K562 (cell line): ENCODE measurements at regions not wholly inside any gene's neighbourhood (a gene's known extent, or its start where the extent isn't known, plus 50 kb on each side); places are given as distances from the start of the nearest gene placed in this dataset.

Experiments
- ATAC-seq: fragments of 200-7000 bp; cut with Tn5 transposase; 3 replicates; pipeline ENCODE4 v1.9.1; 2020; ENCODE audit warnings: moderate library complexity
- BruUV-seq: library from RNA; stranded (reverse); fragments of 400-500 nt; replicated peaks from 2 replicates; lab custom pipeline; 2021; lab: Mats Ljungman, UMichigan
- CTCF ChIA-PET: fragments of 300-600 bp; formaldehyde crosslinking; extraction: SDS; loops from one replicate; lab custom pipeline; 2021; ENCODE audit warnings: low intra/inter-chr PET ratio; lab: Yijun Ruan, JAX
- POLR2A ChIA-PET: fragments of 300-600, 350-650 bp; sonication (Branson Sonifier 250); formaldehyde crosslinking; extraction: SDS; loops from one replicate; lab custom pipeline; 2021; ENCODE audit warnings: antibody characterized with exemption, inconsistent platforms; lab: Yijun Ruan, JAX
- DNase-seq, 4 experiments: peaks; one replicate each; pipeline versions ENCODE4 v3.0.0 to v3.0.0-alpha.2; 2011 to 2018; ENCODE audit warnings: low spot score in 3 of 4, mixed read lengths in 3 of 4; ENCODE audit errors: extremely low read depth in 1 of 4
- FAIRE-seq: peaks from 2 replicates; lab custom pipeline; 2011; peaks lifted over from hg19 to GRCh38; lab: Jason Lieb, UNC
- H2AFZ ChIP-seq: 2 replicates; pipeline ENCODE4 v1.6.0; 2011; ENCODE audit warnings: low read depth, low read length, control low read depth, inconsistent platforms
- H3K27ac ChIP-seq: fragments of 200-600 bp; 3 replicates; pipeline ENCODE4 v1.8.0; 2011; ENCODE audit warnings: low read depth, mild to moderate bottlenecking, control low read depth, inconsistent platforms, low read length, moderate library complexity, mixed read lengths; ENCODE audit errors: extremely low read depth
- H3K27me3 ChIP-seq, 2 experiments: fragments of 300-600 bp in 1 of 2; 2 replicates in 1 of 2; 3 replicates in 1 of 2; pipeline versions ENCODE4 v1.6.0 to v1.8.0; 2011; ENCODE audit warnings: inconsistent platforms in 2 of 2, low read length in 2 of 2, mild to moderate bottlenecking in 1 of 2, mixed read lengths in 1 of 2, moderate library complexity in 1 of 2; ENCODE audit not compliant: control insufficient read depth in 2 of 2, insufficient read depth in 2 of 2
- H3K36me3 ChIP-seq: fragments of 300-600 bp; 3 replicates; pipeline ENCODE4 v1.8.0; 2011; ENCODE audit warnings: mild to moderate bottlenecking, low read length, inconsistent platforms; ENCODE audit not compliant: control insufficient read depth, insufficient read depth
- H3K4me1 ChIP-seq, 2 experiments: fragments of 200-600 bp in 1 of 2; replicated peaks in 1 of 2; 2 replicates in 1 of 2; 3 replicates in 1 of 2; pipeline versions ENCODE4 v1.5.1 to v1.8.0; 2011; ENCODE audit warnings: inconsistent platforms in 2 of 2, low read length in 2 of 2, mild to moderate bottlenecking in 1 of 2, mixed read lengths in 1 of 2, moderate library complexity in 1 of 2; ENCODE audit not compliant: control insufficient read depth in 2 of 2, insufficient read depth in 2 of 2
- H3K4me2 ChIP-seq: 2 replicates; pipeline ENCODE4 v1.6.1; 2011; ENCODE audit warnings: low read length, control low read depth, inconsistent platforms, mixed read lengths; ENCODE audit not compliant: insufficient read depth
- H3K4me3 ChIP-seq: fragments of 200-600 bp; sonication (generic), shearing (Covaris generic); 2 replicates; pipeline ENCODE4 v1.5.1; 2016; ENCODE audit warnings: control low read depth, inconsistent platforms
- H3K79me2 ChIP-seq: fragments of 200-600 bp; 3 replicates; pipeline ENCODE4 v1.8.0; 2011; ENCODE audit warnings: low read length, inconsistent platforms; ENCODE audit not compliant: control insufficient read depth, insufficient read depth
- H3K9ac ChIP-seq, 2 experiments: 2 replicates each; pipeline versions ENCODE4 v1.6.0 to v1.6.1; 2011; ENCODE audit warnings: low read depth in 2 of 2, low read length in 2 of 2, control low read depth in 1 of 2, inconsistent platforms in 1 of 2, mild to moderate bottlenecking in 1 of 2, mixed read lengths in 1 of 2; ENCODE audit not compliant: insufficient read depth in 1 of 2
- H3K9me1 ChIP-seq: one replicate; pipeline ENCODE4 v1.6.0; 2011; ENCODE audit warnings: inconsistent platforms, mild to moderate bottlenecking, low read length, moderate library complexity; ENCODE audit not compliant: control insufficient read depth, insufficient read depth
- H3K9me3 ChIP-seq: replicated peaks from 2 replicates; pipeline ENCODE4 v1.5.1; 2011; ENCODE audit warnings: low read depth, low read length, inconsistent platforms; ENCODE audit not compliant: control insufficient read depth, insufficient read depth
- H4K20me1 ChIP-seq: replicated peaks from 2 replicates; pipeline ENCODE4 v1.6.1; 2011; ENCODE audit warnings: low read length, inconsistent platforms, mixed read lengths; ENCODE audit not compliant: control insufficient read depth, insufficient read depth
- CCNT2 ChIP-seq: IDR thresholded peaks from 2 replicates; pipeline ENCODE4 v1.6.1; 2011; ENCODE audit warnings: borderline replicate concordance, low read depth, mild to moderate bottlenecking, moderate library complexity, mixed read lengths, low read length; ENCODE audit not compliant: insufficient read length; ENCODE audit errors: extremely low read depth
- GATA2 ChIP-seq: sonication (generic); formaldehyde crosslinking; IDR thresholded peaks from 2 replicates; pipeline ENCODE4 v1.4.0; 2020; ENCODE audit warnings: mild to moderate bottlenecking, missing genetic modification reagents
- MAFG ChIP-seq: fragments of 450-650 bp; conservative IDR thresholded peaks from 2 replicates; pipeline ENCODE4 v1.6.1; 2016; ENCODE audit warnings: missing genetic modification characterization, missing compliant biosample characterization
- SNIP1 ChIP-seq: fragments of 450-650 bp; IDR thresholded peaks from 2 replicates; pipeline ENCODE4 v1.7.1; 2017; ENCODE audit warnings: low read depth, mild to moderate bottlenecking
- ZFP36 ChIP-seq: fragments of 150-350 bp; IDR thresholded peaks from 2 replicates; pipeline ENCODE4 v1.6.1; 2018; ENCODE audit warnings: low read length, low read depth; ENCODE audit not compliant: partially characterized antibody
- WGBS: fragments of 100-300 bp; shearing (Covaris generic); methylation state at CpG from one replicate; pipeline ENCODE4 v1.1.6; 2016; ENCODE audit warnings: low coverage, mixed read lengths; ENCODE audit not compliant: insufficient coverage; ENCODE audit errors: missing lambda C conversion rate; 5-methylcytosine and 5-hydroxymethylcytosine counted together
- in situ Hi-C: fragments of 300-500 bp; cut with MboI; formaldehyde crosslinking; loops from 4 replicates; pipeline ENCODE4 v1.15.0; 2018; ENCODE audit warnings: inconsistent platforms, mixed read lengths
- intact Hi-C: fragments of 100-400 bp; cut with micrococcal nuclease; formaldehyde crosslinking; loops from 2 replicates; pipeline ENCODE4 v1.14.2; 2022
- TF ChIP-seq, protein P1 (sequence below): fragments of 250-450 bp; sonication (Bioruptor Pico); IDR thresholded peaks from 2 replicates; pipeline ENCODE4 v1.5.0; 2022; ENCODE audit warnings: mild to moderate bottlenecking
- TF ChIP-seq, protein P2 (sequence below), 2 experiments: IDR thresholded peaks in 1 of 2; conservative IDR thresholded peaks in 1 of 2; 2 replicates each; pipeline ENCODE4 v1.6.1; 2016; ENCODE audit warnings: low read depth in 2 of 2, mild to moderate bottlenecking in 1 of 2, missing compliant biosample characterization in 1 of 2, missing genetic modification characterization in 1 of 2, moderate library complexity in 1 of 2
- TF ChIP-seq, protein P3 (sequence below): IDR thresholded peaks from 2 replicates; pipeline ENCODE4 v1.6.1; 2011; ENCODE audit warnings: borderline replicate concordance, low read depth, mild to moderate bottlenecking, moderate library complexity, low read length; ENCODE audit not compliant: insufficient read depth, poor library complexity, severe bottlenecking

DNA sequence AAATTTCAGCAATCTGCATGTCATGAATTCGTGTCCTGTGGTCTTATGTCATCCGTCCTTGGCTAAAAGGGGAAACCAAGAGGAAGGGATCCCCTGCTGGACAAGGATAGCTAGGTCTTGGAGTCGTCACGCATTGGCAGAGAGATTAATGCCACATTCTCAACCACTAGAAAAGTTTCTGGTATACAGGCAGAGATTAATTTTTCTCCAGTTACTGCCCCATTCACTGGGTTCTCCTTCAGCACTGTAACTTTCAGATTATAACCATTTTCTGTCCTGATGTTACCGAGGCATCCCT, 1060.6 kb upstream of the AUTS2 start:
- H3K9ac ChIP-seq, result no peak overlapping the region
- intact Hi-C loops (no loop called here), in situ Hi-C loops (no loop called here)
- H3K4me3 ChIP-seq, result no peak overlapping the region
- peaks cover 0 to 3% of the 10 kb centered on the region in 2 experiments; a peak in 1 of 5 replicates for H3K4me1 ChIP-seq
- DNase-seq (no peak), ATAC-seq (no peak), FAIRE-seq (no peak)
- BruUV-seq, result no TSS peak
- TF ChIP-seq CCNT2 (no peak), MAFG (tag) (no peak), ZFP36 (no peak), SNIP1 (no peak), GATA2 (no peak)
- TF ChIP-seq, protein P1, sequence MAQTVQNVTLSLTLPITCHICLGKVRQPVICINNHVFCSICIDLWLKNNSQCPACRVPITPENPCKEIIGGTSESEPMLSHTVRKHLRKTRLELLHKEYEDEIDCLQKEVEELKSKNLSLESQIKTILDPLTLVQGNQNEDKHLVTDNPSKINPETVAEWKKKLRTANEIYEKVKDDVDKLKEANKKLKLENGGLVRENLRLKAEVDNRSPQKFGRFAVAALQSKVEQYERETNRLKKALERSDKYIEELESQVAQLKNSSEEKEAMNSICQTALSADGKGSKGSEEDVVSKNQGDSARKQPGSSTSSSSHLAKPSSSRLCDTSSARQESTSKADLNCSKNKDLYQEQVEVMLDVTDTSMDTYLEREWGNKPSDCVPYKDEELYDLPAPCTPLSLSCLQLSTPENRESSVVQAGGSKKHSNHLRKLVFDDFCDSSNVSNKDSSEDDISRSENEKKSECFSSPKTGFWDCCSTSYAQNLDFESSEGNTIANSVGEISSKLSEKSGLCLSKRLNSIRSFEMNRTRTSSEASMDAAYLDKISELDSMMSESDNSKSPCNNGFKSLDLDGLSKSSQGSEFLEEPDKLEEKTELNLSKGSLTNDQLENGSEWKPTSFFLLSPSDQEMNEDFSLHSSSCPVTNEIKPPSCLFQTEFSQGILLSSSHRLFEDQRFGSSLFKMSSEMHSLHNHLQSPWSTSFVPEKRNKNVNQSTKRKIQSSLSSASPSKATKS, result no peak
- TF ChIP-seq, protein P2, sequence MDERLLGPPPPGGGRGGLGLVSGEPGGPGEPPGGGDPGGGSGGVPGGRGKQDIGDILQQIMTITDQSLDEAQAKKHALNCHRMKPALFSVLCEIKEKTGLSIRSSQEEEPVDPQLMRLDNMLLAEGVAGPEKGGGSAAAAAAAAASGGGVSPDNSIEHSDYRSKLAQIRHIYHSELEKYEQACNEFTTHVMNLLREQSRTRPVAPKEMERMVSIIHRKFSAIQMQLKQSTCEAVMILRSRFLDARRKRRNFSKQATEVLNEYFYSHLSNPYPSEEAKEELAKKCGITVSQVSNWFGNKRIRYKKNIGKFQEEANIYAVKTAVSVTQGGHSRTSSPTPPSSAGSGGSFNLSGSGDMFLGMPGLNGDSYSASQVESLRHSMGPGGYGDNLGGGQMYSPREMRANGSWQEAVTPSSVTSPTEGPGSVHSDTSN (CRISPR knock-in tag; IDR thresholded peaks at IDR 0.05; ENCODE audit: low read depth), result no peak
- TF ChIP-seq, protein P2 (tag; conservative IDR thresholded peaks at IDR 0.05; ENCODE audit: low read depth), result no peak
- TF ChIP-seq, protein P3, sequence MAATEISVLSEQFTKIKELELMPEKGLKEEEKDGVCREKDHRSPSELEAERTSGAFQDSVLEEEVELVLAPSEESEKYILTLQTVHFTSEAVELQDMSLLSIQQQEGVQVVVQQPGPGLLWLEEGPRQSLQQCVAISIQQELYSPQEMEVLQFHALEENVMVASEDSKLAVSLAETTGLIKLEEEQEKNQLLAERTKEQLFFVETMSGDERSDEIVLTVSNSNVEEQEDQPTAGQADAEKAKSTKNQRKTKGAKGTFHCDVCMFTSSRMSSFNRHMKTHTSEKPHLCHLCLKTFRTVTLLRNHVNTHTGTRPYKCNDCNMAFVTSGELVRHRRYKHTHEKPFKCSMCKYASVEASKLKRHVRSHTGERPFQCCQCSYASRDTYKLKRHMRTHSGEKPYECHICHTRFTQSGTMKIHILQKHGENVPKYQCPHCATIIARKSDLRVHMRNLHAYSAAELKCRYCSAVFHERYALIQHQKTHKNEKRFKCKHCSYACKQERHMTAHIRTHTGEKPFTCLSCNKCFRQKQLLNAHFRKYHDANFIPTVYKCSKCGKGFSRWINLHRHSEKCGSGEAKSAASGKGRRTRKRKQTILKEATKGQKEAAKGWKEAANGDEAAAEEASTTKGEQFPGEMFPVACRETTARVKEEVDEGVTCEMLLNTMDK, result no peak
- H4K20me1 ChIP-seq, result no peaks in the 10 kb centered on the region; the same call in 1 of the 2 replicates
- ChIA-PET CTCF (no interaction called here), POLR2A (no interaction called here)
- no peaks in the 10 kb centered on the region for H3K9me3 ChIP-seq
- no peak overlapping the region for H3K4me2 ChIP-seq
- no peak overlapping the region for H3K27ac ChIP-seq
- no peaks in the 10 kb centered on the region for H3K9me1 ChIP-seq
- no peaks in the 10 kb centered on the region for H3K79me2 ChIP-seq
- no peak overlapping the region for H2AFZ ChIP-seq
- no peaks in the 10 kb centered on the region for H3K36me3 ChIP-seq
- H3K27me3 ChIP-seq, result no peaks in the 10 kb centered on the region
- WGBS, result 0% methylated on average over 5 of the region's 5 CpGs
